ENCODE measurements at regions not wholly inside any gene's neighbourhood (a gene's known extent, or its start where the extent isn't known, plus 50 kb on each side); places are given as distances from the start of the nearest gene placed in this dataset.

- TF ChIP-seq POLR2AphosphoS5 (IDR thresholded peaks at IDR 0.05; ENCODE audit: low read depth, low read length) (no peak), POU2F2 (IDR thresholded peaks at IDR 0.05; ENCODE audit: low read depth, low read length) (no peak), SPI1 (IDR thresholded peaks at IDR 0.05; ENCODE audit: low read depth, low read length) (no peak)
Measured at GRCh38 chr11:87892291-87892690, 283.0 kb downstream of the RAB38 start.
